H9 (cell line): ENCODE measurements at regions not wholly inside any gene's neighbourhood (a gene's known extent, or its start where the extent isn't known, plus 50 kb on each side); places are given as distances from the start of the nearest gene placed in this dataset.

Experiments
- DNase-seq: peaks from one replicate; pipeline ENCODE4 v3.0.0-alpha.2; 2017
- H2AFZ ChIP-seq: one replicate; pipeline ENCODE4 v1.6.1; 2013; ENCODE audit warnings: mild to moderate bottlenecking, low read length, control low read depth, moderate library complexity
- H2AK5ac ChIP-seq: 2 replicates; pipeline ENCODE4 v1.6.1; 2013; ENCODE audit warnings: low read length, control low read depth, mixed read lengths; ENCODE audit not compliant: insufficient read length
- H2BK120ac ChIP-seq: one replicate; pipeline ENCODE4 v1.6.1; 2013; ENCODE audit warnings: low read depth, mild to moderate bottlenecking, low read length, control low read depth, inconsistent platforms; ENCODE audit not compliant: poor library complexity, severe bottlenecking
- H2BK12ac ChIP-seq: 2 replicates; pipeline ENCODE4 v1.6.1; 2013; ENCODE audit warnings: low read length, control low read depth, mixed read lengths, low read depth; ENCODE audit not compliant: insufficient read length
- H2BK15ac ChIP-seq: 2 replicates; pipeline ENCODE4 v1.6.1; 2013; ENCODE audit warnings: low read depth, low read length, control low read depth
- H2BK20ac ChIP-seq: one replicate; pipeline ENCODE4 v1.6.1; 2013; ENCODE audit warnings: low read depth, mild to moderate bottlenecking, low read length, control low read depth, inconsistent platforms; ENCODE audit not compliant: poor library complexity, severe bottlenecking
- H2BK5ac ChIP-seq: 2 replicates; pipeline ENCODE4 v1.6.1; 2013; ENCODE audit warnings: low read length, control low read depth, mixed read lengths; ENCODE audit not compliant: insufficient read length
- H3K14ac ChIP-seq: 2 replicates; pipeline ENCODE4 v1.6.1; 2013; ENCODE audit warnings: low read length, control low read depth; ENCODE audit not compliant: insufficient read depth
- H3K18ac ChIP-seq: 2 replicates; pipeline ENCODE4 v1.6.1; 2013; ENCODE audit warnings: low read depth, mild to moderate bottlenecking, mixed read lengths, low read length, control low read depth; ENCODE audit not compliant: insufficient read length
- H3K23ac ChIP-seq: 2 replicates; pipeline ENCODE4 v1.6.1; 2013; ENCODE audit warnings: low read length, control low read depth, mixed read lengths, low read depth; ENCODE audit not compliant: insufficient read length
- H3K23me2 ChIP-seq: 2 replicates; pipeline ENCODE4 v1.6.1; 2013; ENCODE audit warnings: low read depth, mild to moderate bottlenecking, mixed read lengths, low read length, control low read depth; ENCODE audit not compliant: insufficient read length, poor library complexity, severe bottlenecking
- H3K27ac ChIP-seq: 2 replicates; pipeline ENCODE4 v1.5.1; 2013; ENCODE audit warnings: low read length, control low read depth, mixed read lengths, low read depth; ENCODE audit not compliant: insufficient read length
- H3K27me3 ChIP-seq: 2 replicates; pipeline ENCODE4 v1.6.1; 2013; ENCODE audit warnings: low read length, control low read depth, inconsistent platforms; ENCODE audit not compliant: insufficient read depth
- H3K4ac ChIP-seq: 2 replicates; pipeline ENCODE4 v1.6.1; 2013; ENCODE audit warnings: low read depth, mild to moderate bottlenecking, control low read depth, inconsistent platforms, low read length, moderate library complexity
- H3K4me1 ChIP-seq: 2 replicates; pipeline ENCODE4 v1.6.1; 2013; ENCODE audit warnings: low read length, control low read depth, inconsistent platforms; ENCODE audit not compliant: insufficient read depth
- H3K4me2 ChIP-seq: 2 replicates; pipeline ENCODE4 v1.6.1; 2013; ENCODE audit warnings: low read length, control low read depth, mixed read lengths; ENCODE audit not compliant: insufficient read length, insufficient read depth
- H3K56ac ChIP-seq: 2 replicates; pipeline ENCODE4 v1.6.1; 2013; ENCODE audit warnings: low read depth, mild to moderate bottlenecking, mixed read lengths, low read length, control low read depth; ENCODE audit not compliant: insufficient read length
- H3K79me1 ChIP-seq: 2 replicates; pipeline ENCODE4 v1.6.1; 2013; ENCODE audit warnings: low read depth, mild to moderate bottlenecking, moderate library complexity, low read length, control low read depth, inconsistent platforms; ENCODE audit not compliant: insufficient read depth, poor library complexity, severe bottlenecking
- H3K79me2 ChIP-seq: 2 replicates; pipeline ENCODE4 v1.6.1; 2013; ENCODE audit warnings: low read length, control low read depth, inconsistent platforms; ENCODE audit not compliant: insufficient read depth
- H3K9ac ChIP-seq: 2 replicates; pipeline ENCODE4 v1.6.1; 2013; ENCODE audit warnings: low read length, control low read depth, mixed read lengths; ENCODE audit not compliant: insufficient read length; ENCODE audit errors: extremely low read depth
- H3K9me3 ChIP-seq: one replicate; pipeline ENCODE4 v1.6.1; 2013; ENCODE audit warnings: low read depth, low read length, inconsistent platforms; ENCODE audit not compliant: control insufficient read depth
- H3T11ph ChIP-seq: one replicate; pipeline ENCODE4 v1.6.1; 2013; ENCODE audit warnings: mild to moderate bottlenecking, low read length, control low read depth, inconsistent platforms
- H4K20me1 ChIP-seq: one replicate; pipeline ENCODE4 v1.6.1; 2013; ENCODE audit not compliant: control insufficient read depth, insufficient read length, insufficient read depth
- H4K5ac ChIP-seq: 2 replicates; pipeline ENCODE4 v1.6.1; 2013; ENCODE audit warnings: low read depth, mild to moderate bottlenecking, mixed read lengths, low read length, control low read depth; ENCODE audit not compliant: insufficient read length
- H4K8ac ChIP-seq: replicated peaks from 2 replicates; pipeline ENCODE4 v1.6.1; 2013; ENCODE audit warnings: low read length, control low read depth, mixed read lengths, low read depth; ENCODE audit not compliant: insufficient read length
- H4K91ac ChIP-seq: 2 replicates; pipeline ENCODE4 v1.6.1; 2013; ENCODE audit warnings: low read depth, mild to moderate bottlenecking, moderate library complexity, mixed read lengths, low read length, control low read depth; ENCODE audit not compliant: insufficient read length
- H3K27ac Mint-ChIP-seq, 3 experiments: 2 replicates in 2 of 3; 3 replicates in 1 of 3; pipeline ENCODE4 v1.8.0; 2020 to 2021; ENCODE audit warnings: mixed read lengths in 3 of 3, mild to moderate bottlenecking in 1 of 3, moderate library complexity in 1 of 3
- H3K27me3 Mint-ChIP-seq: 2 replicates; pipeline ENCODE4 v1.8.0; 2021; ENCODE audit warnings: low read depth, mild to moderate bottlenecking, moderate library complexity, mixed read lengths
- H3K36me3 Mint-ChIP-seq, 3 experiments: 2 replicates in 2 of 3; 3 replicates in 1 of 3; pipeline ENCODE4 v1.8.0; 2020 to 2021; ENCODE audit warnings: low read depth in 3 of 3, mixed read lengths in 3 of 3; ENCODE audit not compliant: insufficient read depth in 1 of 3
- H3K4me1 Mint-ChIP-seq, 2 experiments: 2 replicates each; pipeline ENCODE4 v1.8.0; 2020; ENCODE audit warnings: mixed read lengths in 2 of 2
- H3K4me3 Mint-ChIP-seq, 2 experiments: 2 replicates in 1 of 2; 3 replicates in 1 of 2; pipeline ENCODE4 v1.8.0; 2020 to 2021; ENCODE audit warnings: mild to moderate bottlenecking in 2 of 2, mixed read lengths in 2 of 2, moderate library complexity in 1 of 2
- H3K9me3 Mint-ChIP-seq, 2 experiments: 2 replicates in 1 of 2; 3 replicates in 1 of 2; pipeline ENCODE4 v1.8.0; 2020; ENCODE audit warnings: mild to moderate bottlenecking in 2 of 2, mixed read lengths in 2 of 2, moderate library complexity in 1 of 2
- CTCF ChIP-seq: fragments of 200-600 bp; sonication (generic); conservative IDR thresholded peaks from 3 replicates; pipeline ENCODE4 v1.8.0; 2021; ENCODE audit warnings: antibody characterized with exemption, mild to moderate bottlenecking
- WGBS: extraction: QIAGEN DNeasy Blood & Tissue Kit; methylation state at CpG from one replicate; pipeline ENCODE4 v1.1.7; 2013; ENCODE audit warnings: missing lambda C conversion rate, low lambda C conversion rate, mixed read lengths; ENCODE audit not compliant: insufficient read length; ENCODE audit errors: extremely low coverage; 5-methylcytosine and 5-hydroxymethylcytosine counted together

- H2AFZ ChIP-seq = no peak overlapping the region
- Mint-ChIP-seq H3K4me3 (no peak overlapping the region), H3K36me3 (peaks cover 0 to 5% (median 0%) of the 10 kb centered on the region in 3 experiments; a peak in 2 of 7 replicates)
Observed at GRCh38 chr18:2002151-2002550, 569.2 kb downstream of the METTL4 start.

More at GRCh38 chr18:2002151-2002550, 569.2 kb downstream of the METTL4 start:
- Histone ChIP-seq H2BK120ac (no peak overlapping the region), H3K4me1 (no peaks in the 10 kb centered on the region), H4K5ac (no peak overlapping the region), H4K8ac (no peak overlapping the region), H2BK12ac (no peak overlapping the region), H3K4me2 (no peak overlapping the region), H2BK5ac (no peak overlapping the region), H3K79me1 (no peaks in the 10 kb centered on the region), H3K18ac (peak overlapping the region; percentile 37), H2BK15ac (no peak overlapping the region), H4K91ac (no peak overlapping the region), H3K79me2 (no peaks in the 10 kb centered on the region), H3K9ac (no peak overlapping the region), H2AK5ac (no peak overlapping the region), H4K20me1 (no peaks in the 10 kb centered on the region), H3K23ac (no peak overlapping the region), H2BK20ac (no peak overlapping the region), H3T11ph (no peak overlapping the region), H3K9me3 (no peaks in the 10 kb centered on the region), H3K27me3 (no peaks in the 10 kb centered on the region), H3K27ac (no peak overlapping the region), H3K56ac (no peak overlapping the region), H3K14ac (peak overlapping the region; percentile 1; the same call in 1 of the 2 replicates), H3K23me2 (no peaks in the 10 kb centered on the region), H3K4ac (no peak overlapping the region)
- H3K27ac Mint-ChIP-seq = peak overlapping the region in 2 of 3 experiments; percentile 38 to 95; a peak in 4 of 7 replicates
- peaks cover 29 to 40% of the 10 kb centered on the region in 2 experiments for H3K4me1 Mint-ChIP-seq
- peak; percentile 28 for DNase-seq
- no peaks in the 10 kb centered on the region for H3K27me3 Mint-ChIP-seq
- no CpG with 5 or more reads among the region's 2 CpGs for WGBS
- H3K9me3 Mint-ChIP-seq = peaks cover 0 to 2% of the 10 kb centered on the region in 2 experiments; a peak in 1 of 5 replicates
- no peak for TF ChIP-seq CTCF
